Fibroblast of lung (primary cell): ENCODE measurements at regions not wholly inside any gene's neighbourhood (a gene's known extent, or its start where the extent isn't known, plus 50 kb on each side); places are given as distances from the start of the nearest gene placed in this dataset.
A peak's percentile ranks its signal among the peaks of the same experiment; 100 is the strongest.
"Not testable (repeated sequence)": the region's sequence is repeated elsewhere in the genome, so short reads cannot be mapped to it uniquely, and the experiment has no call there.

Experiments used
- DNase-seq, 2 donors: peaks; one replicate each; pipeline versions ENCODE4 v3.0.0 to v3.0.0-alpha.2; 2010; ENCODE audit warnings: low read depth in 2 of 2
- H2AFZ ChIP-seq: 2 replicates; pipeline ENCODE4 v1.5.1; 2012; ENCODE audit warnings: low read length, control low read depth, inconsistent platforms
- H3K27ac ChIP-seq: 2 replicates; pipeline ENCODE4 v1.5.1; 2011; ENCODE audit warnings: low read length, control low read depth; ENCODE audit not compliant: insufficient read depth
- H3K27me3 ChIP-seq: 2 replicates; pipeline ENCODE4 v1.5.1; 2011; ENCODE audit warnings: mild to moderate bottlenecking, low read length; ENCODE audit not compliant: control insufficient read depth, insufficient read depth
- H3K36me3 ChIP-seq: 2 replicates; pipeline ENCODE4 v1.5.1; 2011; ENCODE audit warnings: low read length; ENCODE audit not compliant: control insufficient read depth, insufficient read depth
- H3K4me1 ChIP-seq: 2 replicates; pipeline ENCODE4 v1.5.1; 2011; ENCODE audit warnings: low read length; ENCODE audit not compliant: control insufficient read depth, insufficient read depth; ENCODE audit errors: extremely low read depth
- H3K4me2 ChIP-seq: 2 replicates; pipeline ENCODE4 v1.5.1; 2011; ENCODE audit warnings: low read length, control low read depth; ENCODE audit not compliant: insufficient read depth; ENCODE audit errors: extremely low read depth
- H3K4me3 ChIP-seq, 4 experiments: fragments of 200-600 bp in 1 of 4; sonication (generic) in 1 of 4; replicated peaks in 1 of 4; 2 replicates each; pipeline ENCODE4 v1.5.1; 2011 to 2016; ENCODE audit warnings: low read length in 4 of 4, low read depth in 3 of 4, mild to moderate bottlenecking in 3 of 4, control low read depth in 2 of 4, inconsistent platforms in 1 of 4, mixed read lengths in 1 of 4; ENCODE audit not compliant: insufficient read depth in 1 of 4; ENCODE audit errors: control extremely low read depth in 1 of 4
- H3K79me2 ChIP-seq: 2 replicates; pipeline ENCODE4 v1.5.1; 2012; ENCODE audit warnings: mild to moderate bottlenecking, low read length, inconsistent platforms; ENCODE audit not compliant: control insufficient read depth, insufficient read depth
- H3K9ac ChIP-seq: 2 replicates; pipeline ENCODE4 v1.5.1; 2011; ENCODE audit warnings: mild to moderate bottlenecking, low read length, control low read depth; ENCODE audit not compliant: insufficient read depth
- H3K9me3 ChIP-seq: 2 replicates; pipeline ENCODE4 v1.5.1; 2012; ENCODE audit warnings: low read depth, low read length; ENCODE audit not compliant: control insufficient read depth, insufficient read depth
- H4K20me1 ChIP-seq: 2 replicates; pipeline ENCODE4 v1.5.1; 2011; ENCODE audit warnings: low read length; ENCODE audit not compliant: control insufficient read depth, insufficient read depth; ENCODE audit errors: extremely low read depth
- CTCF ChIP-seq, 2 donors: IDR thresholded peaks in 1 of 2; conservative IDR thresholded peaks in 1 of 2; 1 replicate in 1 of 2; 2 replicates in 1 of 2; pipeline ENCODE4 v1.5.1; 2011 to 2012; ENCODE audit warnings: low read length in 2 of 2, control low read depth in 1 of 2, inconsistent platforms in 1 of 2, low read depth in 1 of 2, mild to moderate bottlenecking in 1 of 2
- EZH2 ChIP-seq: IDR thresholded peaks from 2 replicates; pipeline ENCODE4 v1.5.1; 2012; ENCODE audit warnings: low read length, control low read depth, mild to moderate bottlenecking; ENCODE audit errors: missing control alignments

DNA sequence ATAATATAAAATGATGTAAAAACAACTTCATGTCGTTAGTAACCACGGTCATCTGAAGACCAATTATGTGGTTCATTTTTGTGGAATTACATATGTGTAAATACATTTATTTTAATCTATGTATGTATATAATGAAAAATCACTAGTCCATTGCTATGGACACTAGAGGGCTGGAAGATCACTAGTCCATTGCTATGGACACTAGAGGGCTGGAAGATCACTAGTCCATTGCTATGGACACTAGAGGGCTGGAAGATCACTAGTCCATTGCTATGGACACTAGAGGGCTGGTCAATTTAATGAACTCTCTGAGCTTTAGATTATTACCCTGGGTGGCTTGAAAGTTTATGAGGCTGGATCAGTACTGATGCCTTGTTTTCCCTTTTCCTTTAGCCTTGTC, 474.5 kb downstream of the CD109 start:
- H3K79me2 ChIP-seq, H3K9me3 ChIP-seq, DNase-seq, H3K36me3 ChIP-seq, H3K4me3 ChIP-seq, H3K27me3 ChIP-seq, H3K9ac ChIP-seq, H2AFZ ChIP-seq, H3K4me2 ChIP-seq, H3K4me1 ChIP-seq, H4K20me1 ChIP-seq: not testable (repeated sequence)
- peak in 1 of 2 donors; percentile 17 for TF ChIP-seq CTCF (conservative IDR thresholded peaks at IDR 0.05 in 1 of 2, IDR thresholded peaks at IDR 0.05 in 1 of 2; ENCODE audit: low read depth in 1 of 2, low read length in 2 of 2)
- peak overlapping the region; percentile 46 for H3K27ac ChIP-seq

DNA sequence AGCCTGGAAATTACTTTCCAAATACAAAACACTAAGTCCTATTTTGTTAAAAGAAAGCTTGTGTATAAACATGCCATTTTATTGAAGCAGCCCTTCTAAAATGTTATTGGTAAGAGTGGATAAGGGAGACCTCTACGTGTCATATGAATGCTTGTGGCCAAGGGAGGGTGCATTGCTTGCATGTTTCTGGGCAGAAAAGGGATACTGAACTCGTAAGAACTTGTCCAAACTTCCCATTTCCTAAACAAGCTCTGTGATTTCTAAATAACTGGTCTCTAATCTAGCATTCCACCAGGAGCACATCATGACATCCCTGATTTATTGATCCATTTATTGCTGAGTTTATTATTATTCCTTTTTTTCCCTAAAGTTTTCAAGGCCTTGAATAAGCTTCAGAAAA, 474.1 kb downstream of the CD109 start:
- no peaks in the 10 kb centered on the region for H3K4me1 ChIP-seq
- no peaks in the 10 kb centered on the region for H4K20me1 ChIP-seq
- H3K9me3 ChIP-seq: no peaks in the 10 kb centered on the region
- no peak overlapping the region for H2AFZ ChIP-seq
- H3K79me2 ChIP-seq: no peaks in the 10 kb centered on the region
- no peaks in the 10 kb centered on the region for H3K36me3 ChIP-seq
- H3K4me3 ChIP-seq: no peak overlapping the region
- no peaks in the 10 kb centered on the region for H3K27me3 ChIP-seq
- TF ChIP-seq CTCF (conservative IDR thresholded peaks at IDR 0.05 in 1 of 2, IDR thresholded peaks at IDR 0.05 in 1 of 2; ENCODE audit: low read depth in 1 of 2, low read length in 2 of 2): no peak
- TF ChIP-seq EZH2: no peak
- no peak overlapping the region for H3K9ac ChIP-seq
- peak overlapping the region; percentile 46 for H3K27ac ChIP-seq
- DNase-seq: peak; percentile 84 to 91
- H3K4me2 ChIP-seq: no peak overlapping the region

- DNase-seq: peak in 1 of 2 donors; percentile 15
- H3K9me3 ChIP-seq: no peaks in the 10 kb centered on the region
- H3K79me2 ChIP-seq: no peaks in the 10 kb centered on the region
- no peaks in the 10 kb centered on the region for H3K4me1 ChIP-seq
- no peaks in the 10 kb centered on the region for H3K36me3 ChIP-seq
- no peak overlapping the region for H3K4me3 ChIP-seq
- no peak overlapping the region for H3K27ac ChIP-seq
- no peaks in the 10 kb centered on the region for H3K27me3 ChIP-seq
- no peak overlapping the region for H3K4me2 ChIP-seq
- H3K9ac ChIP-seq: no peak overlapping the region
- no peaks in the 10 kb centered on the region for H4K20me1 ChIP-seq
- TF ChIP-seq CTCF (conservative IDR thresholded peaks at IDR 0.05 in 1 of 2, IDR thresholded peaks at IDR 0.05 in 1 of 2; ENCODE audit: low read depth in 1 of 2, low read length in 2 of 2) (no peak), EZH2 (no peak)
- H2AFZ ChIP-seq: no peak overlapping the region
Observed at GRCh38 chr6:74167976-74168375, 472.0 kb downstream of the CD109 start.
